HEK293 (cell line): ENCODE measurements at regions not wholly inside any gene's neighbourhood (a gene's known extent, or its start where the extent isn't known, plus 50 kb on each side); places are given as distances from the start of the nearest gene placed in this dataset.

ENCODE experiments used
- RBAK ChIP-seq: fragments of 450-650 bp; formaldehyde crosslinking; IDR thresholded peaks from 2 replicates; pipeline ENCODE4 v1.5.1; 2016; ENCODE audit warnings: missing biosample characterization, missing genetic modification characterization
- ZBTB17 ChIP-seq: fragments of 450-650 bp; formaldehyde crosslinking; IDR thresholded peaks from 2 replicates; pipeline ENCODE4 v1.5.1; 2016; ENCODE audit warnings: missing biosample characterization, missing genetic modification characterization
- ZNF114 ChIP-seq: fragments of 450-650 bp; formaldehyde crosslinking; IDR thresholded peaks from 2 replicates; pipeline ENCODE4 v1.5.0; 2017; ENCODE audit warnings: missing biosample characterization, missing genetic modification characterization
- ZNF174 ChIP-seq: fragments of 450-650 bp; formaldehyde crosslinking; IDR thresholded peaks from 2 replicates; pipeline ENCODE4 v1.5.0; 2017; ENCODE audit warnings: missing biosample characterization, mild to moderate bottlenecking, missing genetic modification characterization
- ZNF561 ChIP-seq: fragments of 450-650 bp; IDR thresholded peaks from 2 replicates; pipeline ENCODE4 v1.5.1; 2018; ENCODE audit warnings: missing biosample characterization, missing genetic modification characterization, borderline replicate concordance
- ZNF658 ChIP-seq: fragments of 450-650 bp; formaldehyde crosslinking; IDR thresholded peaks from 2 replicates; pipeline ENCODE4; 2016; ENCODE audit warnings: missing biosample characterization, missing genetic modification characterization
- ZNF701 ChIP-seq: fragments of 450-650 bp; formaldehyde crosslinking; IDR thresholded peaks from 2 replicates; pipeline ENCODE4 v1.5.1; 2016; ENCODE audit warnings: missing biosample characterization, missing genetic modification characterization
- TF ChIP-seq, protein P1 (sequence below): fragments of 450-650 bp; formaldehyde crosslinking; IDR thresholded peaks from 2 replicates; pipeline ENCODE4 v1.5.1; 2016; ENCODE audit warnings: missing biosample characterization, missing genetic modification characterization
- TF ChIP-seq, protein P2 (sequence below): fragments of 450-650 bp; formaldehyde crosslinking; conservative IDR thresholded peaks from 2 replicates; pipeline ENCODE4 v1.5.1; 2016; ENCODE audit warnings: low read depth, missing biosample characterization, missing genetic modification characterization
- TF ChIP-seq, protein P3 (sequence below): fragments of 450-650 bp; formaldehyde crosslinking; IDR thresholded peaks from 2 replicates; pipeline ENCODE4 v1.5.1; 2016; ENCODE audit warnings: missing biosample characterization, missing genetic modification characterization
- TF ChIP-seq, protein P4 (sequence below): fragments of 450-650 bp; IDR thresholded peaks from 2 replicates; pipeline ENCODE4 v1.5.1; 2018; ENCODE audit warnings: missing biosample characterization, missing genetic modification characterization

DNA sequence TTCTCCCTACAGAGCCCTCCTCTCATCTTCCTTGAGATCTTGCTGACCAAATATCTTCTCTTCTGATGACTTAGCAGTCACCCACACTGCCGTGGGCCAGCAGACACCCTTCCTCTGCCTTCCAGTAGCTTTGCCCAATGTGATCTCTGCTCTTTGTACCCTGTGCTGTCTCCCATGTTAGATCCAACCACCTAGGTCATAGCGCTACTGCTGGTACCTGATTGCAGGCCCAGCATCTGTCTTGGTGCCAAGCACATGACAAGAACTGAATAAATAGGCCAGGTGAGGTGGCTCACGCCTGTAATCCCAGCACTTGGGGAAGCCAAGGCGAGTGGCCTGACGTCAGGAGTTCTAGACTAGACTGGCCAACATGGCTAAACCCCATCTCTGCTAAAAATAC is 149.7 kb downstream of the TM9SF2 start:
- TF ChIP-seq, protein P1, sequence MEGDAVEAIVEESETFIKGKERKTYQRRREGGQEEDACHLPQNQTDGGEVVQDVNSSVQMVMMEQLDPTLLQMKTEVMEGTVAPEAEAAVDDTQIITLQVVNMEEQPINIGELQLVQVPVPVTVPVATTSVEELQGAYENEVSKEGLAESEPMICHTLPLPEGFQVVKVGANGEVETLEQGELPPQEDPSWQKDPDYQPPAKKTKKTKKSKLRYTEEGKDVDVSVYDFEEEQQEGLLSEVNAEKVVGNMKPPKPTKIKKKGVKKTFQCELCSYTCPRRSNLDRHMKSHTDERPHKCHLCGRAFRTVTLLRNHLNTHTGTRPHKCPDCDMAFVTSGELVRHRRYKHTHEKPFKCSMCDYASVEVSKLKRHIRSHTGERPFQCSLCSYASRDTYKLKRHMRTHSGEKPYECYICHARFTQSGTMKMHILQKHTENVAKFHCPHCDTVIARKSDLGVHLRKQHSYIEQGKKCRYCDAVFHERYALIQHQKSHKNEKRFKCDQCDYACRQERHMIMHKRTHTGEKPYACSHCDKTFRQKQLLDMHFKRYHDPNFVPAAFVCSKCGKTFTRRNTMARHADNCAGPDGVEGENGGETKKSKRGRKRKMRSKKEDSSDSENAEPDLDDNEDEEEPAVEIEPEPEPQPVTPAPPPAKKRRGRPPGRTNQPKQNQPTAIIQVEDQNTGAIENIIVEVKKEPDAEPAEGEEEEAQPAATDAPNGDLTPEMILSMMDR (tag by site-specific recombination) = no peak
- TF ChIP-seq ZNF174 (tag by site-specific recombination) = no peak
- TF ChIP-seq, protein P2, sequence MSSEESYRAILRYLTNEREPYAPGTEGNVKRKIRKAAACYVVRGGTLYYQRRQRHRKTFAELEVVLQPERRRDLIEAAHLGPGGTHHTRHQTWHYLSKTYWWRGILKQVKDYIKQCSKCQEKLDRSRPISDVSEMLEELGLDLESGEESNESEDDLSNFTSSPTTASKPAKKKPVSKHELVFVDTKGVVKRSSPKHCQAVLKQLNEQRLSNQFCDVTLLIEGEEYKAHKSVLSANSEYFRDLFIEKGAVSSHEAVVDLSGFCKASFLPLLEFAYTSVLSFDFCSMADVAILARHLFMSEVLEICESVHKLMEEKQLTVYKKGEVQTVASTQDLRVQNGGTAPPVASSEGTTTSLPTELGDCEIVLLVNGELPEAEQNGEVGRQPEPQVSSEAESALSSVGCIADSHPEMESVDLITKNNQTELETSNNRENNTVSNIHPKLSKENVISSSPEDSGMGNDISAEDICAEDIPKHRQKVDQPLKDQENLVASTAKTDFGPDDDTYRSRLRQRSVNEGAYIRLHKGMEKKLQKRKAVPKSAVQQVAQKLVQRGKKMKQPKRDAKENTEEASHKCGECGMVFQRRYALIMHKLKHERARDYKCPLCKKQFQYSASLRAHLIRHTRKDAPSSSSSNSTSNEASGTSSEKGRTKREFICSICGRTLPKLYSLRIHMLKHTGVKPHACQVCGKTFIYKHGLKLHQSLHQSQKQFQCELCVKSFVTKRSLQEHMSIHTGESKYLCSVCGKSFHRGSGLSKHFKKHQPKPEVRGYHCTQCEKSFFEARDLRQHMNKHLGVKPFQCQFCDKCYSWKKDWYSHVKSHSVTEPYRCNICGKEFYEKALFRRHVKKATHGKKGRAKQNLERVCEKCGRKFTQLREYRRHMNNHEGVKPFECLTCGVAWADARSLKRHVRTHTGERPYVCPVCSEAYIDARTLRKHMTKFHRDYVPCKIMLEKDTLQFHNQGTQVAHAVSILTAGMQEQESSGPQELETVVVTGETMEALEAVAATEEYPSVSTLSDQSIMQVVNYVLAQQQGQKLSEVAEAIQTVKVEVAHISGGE = no peak
- TF ChIP-seq, protein P3, sequence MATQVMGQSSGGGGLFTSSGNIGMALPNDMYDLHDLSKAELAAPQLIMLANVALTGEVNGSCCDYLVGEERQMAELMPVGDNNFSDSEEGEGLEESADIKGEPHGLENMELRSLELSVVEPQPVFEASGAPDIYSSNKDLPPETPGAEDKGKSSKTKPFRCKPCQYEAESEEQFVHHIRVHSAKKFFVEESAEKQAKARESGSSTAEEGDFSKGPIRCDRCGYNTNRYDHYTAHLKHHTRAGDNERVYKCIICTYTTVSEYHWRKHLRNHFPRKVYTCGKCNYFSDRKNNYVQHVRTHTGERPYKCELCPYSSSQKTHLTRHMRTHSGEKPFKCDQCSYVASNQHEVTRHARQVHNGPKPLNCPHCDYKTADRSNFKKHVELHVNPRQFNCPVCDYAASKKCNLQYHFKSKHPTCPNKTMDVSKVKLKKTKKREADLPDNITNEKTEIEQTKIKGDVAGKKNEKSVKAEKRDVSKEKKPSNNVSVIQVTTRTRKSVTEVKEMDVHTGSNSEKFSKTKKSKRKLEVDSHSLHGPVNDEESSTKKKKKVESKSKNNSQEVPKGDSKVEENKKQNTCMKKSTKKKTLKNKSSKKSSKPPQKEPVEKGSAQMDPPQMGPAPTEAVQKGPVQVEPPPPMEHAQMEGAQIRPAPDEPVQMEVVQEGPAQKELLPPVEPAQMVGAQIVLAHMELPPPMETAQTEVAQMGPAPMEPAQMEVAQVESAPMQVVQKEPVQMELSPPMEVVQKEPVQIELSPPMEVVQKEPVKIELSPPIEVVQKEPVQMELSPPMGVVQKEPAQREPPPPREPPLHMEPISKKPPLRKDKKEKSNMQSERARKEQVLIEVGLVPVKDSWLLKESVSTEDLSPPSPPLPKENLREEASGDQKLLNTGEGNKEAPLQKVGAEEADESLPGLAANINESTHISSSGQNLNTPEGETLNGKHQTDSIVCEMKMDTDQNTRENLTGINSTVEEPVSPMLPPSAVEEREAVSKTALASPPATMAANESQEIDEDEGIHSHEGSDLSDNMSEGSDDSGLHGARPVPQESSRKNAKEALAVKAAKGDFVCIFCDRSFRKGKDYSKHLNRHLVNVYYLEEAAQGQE (tag by site-specific recombination) = no peak
- no peak for TF ChIP-seq ZNF701 (tag by site-specific recombination)
- TF ChIP-seq ZNF561 (tag by site-specific recombination) = no peak
- TF ChIP-seq RBAK (tag by site-specific recombination) = no peak
- TF ChIP-seq, protein P4, sequence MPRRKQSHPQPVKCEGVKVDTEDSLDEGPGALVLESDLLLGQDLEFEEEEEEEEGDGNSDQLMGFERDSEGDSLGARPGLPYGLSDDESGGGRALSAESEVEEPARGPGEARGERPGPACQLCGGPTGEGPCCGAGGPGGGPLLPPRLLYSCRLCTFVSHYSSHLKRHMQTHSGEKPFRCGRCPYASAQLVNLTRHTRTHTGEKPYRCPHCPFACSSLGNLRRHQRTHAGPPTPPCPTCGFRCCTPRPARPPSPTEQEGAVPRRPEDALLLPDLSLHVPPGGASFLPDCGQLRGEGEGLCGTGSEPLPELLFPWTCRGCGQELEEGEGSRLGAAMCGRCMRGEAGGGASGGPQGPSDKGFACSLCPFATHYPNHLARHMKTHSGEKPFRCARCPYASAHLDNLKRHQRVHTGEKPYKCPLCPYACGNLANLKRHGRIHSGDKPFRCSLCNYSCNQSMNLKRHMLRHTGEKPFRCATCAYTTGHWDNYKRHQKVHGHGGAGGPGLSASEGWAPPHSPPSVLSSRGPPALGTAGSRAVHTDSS (tag by site-specific recombination) = no peak
- TF ChIP-seq ZNF658 = no peak
- no peak for TF ChIP-seq ZNF114 (tag by site-specific recombination)
- no peak for TF ChIP-seq ZBTB17 (tag by site-specific recombination)
